Adrenal gland (tissue), 9 donors: ENCODE measurements at regions not wholly inside any gene's neighbourhood (a gene's known extent, or its start where the extent isn't known, plus 50 kb on each side); places are given as distances from the start of the nearest gene placed in this dataset.

Experiments used
- DNase-seq, 7 donors: peaks; one replicate each; pipeline ENCODE4 v3.0.0-alpha.2; 2019 to 2020
- H3K27ac ChIP-seq, 5 donors: fragments of 200-600 bp; sonication (generic) in 4 of 5; 1 replicate in 3 of 5; 2 replicates in 2 of 5; pipeline versions ENCODE4 v1.5.1 to v1.8.0; 2016 to 2020; ENCODE audit warnings: mild to moderate bottlenecking in 1 of 5
- H3K27me3 ChIP-seq: fragments of 200-600 bp; 2 replicates; pipeline ENCODE4 v1.8.0; 2021
- H3K36me3 ChIP-seq, 2 donors: fragments of 200-600 bp; replicated peaks in 1 of 2; 1 replicate in 1 of 2; 2 replicates in 1 of 2; pipeline versions ENCODE4 v1.5.1 to v1.8.0; 2018 to 2022
- H3K4me1 ChIP-seq, 2 donors: fragments of 200-600 bp; replicated peaks in 1 of 2; 1 replicate in 1 of 2; 2 replicates in 1 of 2; pipeline versions ENCODE4 v1.5.1 to v1.8.0; 2018 to 2021
- H3K4me3 ChIP-seq, 4 donors: fragments of 200-600 bp; sonication (generic) in 3 of 4; one replicate each; pipeline ENCODE4 v1.5.1; 2016 to 2018
- H3K9me3 ChIP-seq, 3 donors: fragments of 200-600 bp; sonication (generic) in 1 of 3; replicated peaks in 1 of 3; 1 replicate in 2 of 3; 2 replicates in 1 of 3; pipeline versions ENCODE4 v1.5.1 to v1.8.0; 2016 to 2021
- CTCF ChIP-seq, 6 experiments: fragments of 450-650 bp in 4 of 6; fragments of 200-600 bp in 2 of 6; sonication (generic) in 1 of 6; IDR thresholded peaks; 1 replicate in 5 of 6; 2 replicates in 1 of 6; pipeline versions ENCODE4 v1.5.1 to v1.8.0; 2016 to 2021; ENCODE audit warnings: antibody characterized with exemption in 6 of 6, mild to moderate bottlenecking in 2 of 6, moderate library complexity in 1 of 6
- POLR2A ChIP-seq, 2 donors: fragments of 450-650 bp; IDR thresholded peaks; one replicate each; pipeline ENCODE4 v1.6.1; 2017; ENCODE audit warnings: antibody characterized with exemption in 2 of 2, mild to moderate bottlenecking in 2 of 2, moderate library complexity in 1 of 2
- WGBS, 4 donors: extraction: QIAGEN DNeasy Blood & Tissue Kit in 2 of 4; methylation state at CpG; one replicate each; pipeline versions ENCODE4 v1.1.5 to v1.1.7; 2013 to 2017; 5-methylcytosine and 5-hydroxymethylcytosine counted together
- intact Hi-C, 2 donors: fragments of 100-400 bp; cut with DNase I; formaldehyde crosslinking; loops; one replicate each; pipeline versions ENCODE4 v1.14.1 to v1.15.0; 2022 to 2023
- donor health status: healthy with polysubstance abuse.
- donor health status: Bipolar disorder and iron deficiency.
- donor health status: DM: yes; HTN: yes; CAD: no.
- donor health status: DM: no; HTN: no; CAD: no.
- donor health status: DM: no; HTN: no; CAD: no.

GRCh38 chr4:42327323-42327722 lies 70.0 kb upstream of the SHISA3 start:
- no peaks in the 10 kb centered on the region for H3K9me3 ChIP-seq
- no peak for TF ChIP-seq CTCF (IDR thresholded peaks at IDR 0.05)
- no peak for TF ChIP-seq POLR2A (IDR thresholded peaks at IDR 0.05)
- no peaks in the 10 kb centered on the region for H3K27me3 ChIP-seq
- H3K36me3 ChIP-seq, result no peaks in the 10 kb centered on the region
- intact Hi-C loops, result no loop called here
- H3K27ac ChIP-seq, result no peak overlapping the region
- no peaks in the 10 kb centered on the region for H3K4me1 ChIP-seq
- no peak overlapping the region for H3K4me3 ChIP-seq
- 80 to 95% (median 82%) methylated on average over 2 to 4 of the region's 4 CpGs for WGBS, 4 donors
- DNase-seq, result no peak

DNA sequence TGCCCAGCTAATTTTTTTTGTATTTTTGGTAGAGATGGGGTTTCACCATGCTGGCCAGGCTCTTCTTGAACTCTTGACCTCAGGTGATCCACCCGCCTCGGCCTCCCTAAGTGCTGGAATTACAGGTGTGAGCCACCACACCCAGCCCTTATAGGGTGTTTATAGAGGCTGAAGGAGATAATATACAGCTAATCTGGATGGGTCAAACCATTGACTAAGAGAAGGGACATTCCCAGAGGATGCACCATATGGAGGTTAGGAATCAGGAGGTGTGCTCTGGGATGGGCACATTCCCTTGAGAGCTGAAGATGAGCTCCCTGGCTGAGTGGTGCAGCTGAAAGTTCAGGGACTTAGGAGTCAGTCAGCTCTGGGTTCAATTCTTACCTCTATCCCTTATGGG lies 68.3 kb upstream of the SHISA3 start:
- H3K4me3 ChIP-seq, result no peak overlapping the region
- no peaks in the 10 kb centered on the region for H3K4me1 ChIP-seq
- no peaks in the 10 kb centered on the region for H3K9me3 ChIP-seq
- no peaks in the 10 kb centered on the region for H3K27me3 ChIP-seq
- H3K36me3 ChIP-seq, result no peaks in the 10 kb centered on the region
- no peak for TF ChIP-seq POLR2A (IDR thresholded peaks at IDR 0.05)
- no peak overlapping the region for H3K27ac ChIP-seq
- no peak for DNase-seq
- 76 to 95% (median 91%) methylated on average over 2 of the region's 2 CpGs for WGBS, 4 donors
- intact Hi-C loops, result no loop called here

GRCh38 chr4:42329421-42329820 lies 67.9 kb upstream of the SHISA3 start:
- intact Hi-C loops, result no loop called here
- WGBS, 4 donors, result 36 to 62% (median 51%) methylated on average over 3 of the region's 3 CpGs
- no peaks in the 10 kb centered on the region for H3K36me3 ChIP-seq
- no peaks in the 10 kb centered on the region for H3K4me1 ChIP-seq
- no peak overlapping the region for H3K27ac ChIP-seq
- TF ChIP-seq POLR2A (IDR thresholded peaks at IDR 0.05) (no peak), CTCF (IDR thresholded peaks at IDR 0.05) (no peak)
- H3K27me3 ChIP-seq, result no peaks in the 10 kb centered on the region
- H3K9me3 ChIP-seq, result no peaks in the 10 kb centered on the region
- no peak overlapping the region for H3K4me3 ChIP-seq
- DNase-seq, result no peak

- H3K27me3 ChIP-seq, result no peaks in the 10 kb centered on the region
- no peak for DNase-seq
- H3K4me1 ChIP-seq, result no peaks in the 10 kb centered on the region
- H3K9me3 ChIP-seq, result no peaks in the 10 kb centered on the region
- TF ChIP-seq CTCF (IDR thresholded peaks at IDR 0.05), result no peak
- no peak for TF ChIP-seq POLR2A (IDR thresholded peaks at IDR 0.05)
- intact Hi-C loops, result no loop called here
- WGBS, 4 donors, result 78 to 86% (median 84%) methylated on average over 6 to 7 of the region's 7 CpGs
- no peak overlapping the region for H3K4me3 ChIP-seq
- H3K36me3 ChIP-seq, result no peaks in the 10 kb centered on the region
- H3K27ac ChIP-seq, result no peak overlapping the region
Measured at GRCh38 chr4:42330002-42330592, 67.2 kb upstream of the SHISA3 start.

- H3K27me3 ChIP-seq, result no peaks in the 10 kb centered on the region
- no peaks in the 10 kb centered on the region for H3K36me3 ChIP-seq
- no peaks in the 10 kb centered on the region for H3K4me1 ChIP-seq
- intact Hi-C loops, result no loop called here
- no peak overlapping the region for H3K27ac ChIP-seq
- TF ChIP-seq POLR2A (IDR thresholded peaks at IDR 0.05) (no peak), CTCF (IDR thresholded peaks at IDR 0.05) (no peak)
- DNase-seq, result no peak
- no peak overlapping the region for H3K4me3 ChIP-seq
- WGBS, 4 donors, result 85 to 89% (median 87%) methylated on average over 1 of the region's 1 CpG
- H3K9me3 ChIP-seq, result no peaks in the 10 kb centered on the region
Measured at GRCh38 chr4:42331040-42331439, 66.2 kb upstream of the SHISA3 start.
